ENCODE measurements at regions not wholly inside any gene's neighbourhood (a gene's known extent, or its start where the extent isn't known, plus 50 kb on each side); places are given as distances from the start of the nearest gene placed in this dataset.

- DNase-seq (ENCODE audit: low read depth) = no peak
- H3K4me3 ChIP-seq (ENCODE audit: low read depth, low read length) = no peak overlapping the region
- TF ChIP-seq, protein P1, sequence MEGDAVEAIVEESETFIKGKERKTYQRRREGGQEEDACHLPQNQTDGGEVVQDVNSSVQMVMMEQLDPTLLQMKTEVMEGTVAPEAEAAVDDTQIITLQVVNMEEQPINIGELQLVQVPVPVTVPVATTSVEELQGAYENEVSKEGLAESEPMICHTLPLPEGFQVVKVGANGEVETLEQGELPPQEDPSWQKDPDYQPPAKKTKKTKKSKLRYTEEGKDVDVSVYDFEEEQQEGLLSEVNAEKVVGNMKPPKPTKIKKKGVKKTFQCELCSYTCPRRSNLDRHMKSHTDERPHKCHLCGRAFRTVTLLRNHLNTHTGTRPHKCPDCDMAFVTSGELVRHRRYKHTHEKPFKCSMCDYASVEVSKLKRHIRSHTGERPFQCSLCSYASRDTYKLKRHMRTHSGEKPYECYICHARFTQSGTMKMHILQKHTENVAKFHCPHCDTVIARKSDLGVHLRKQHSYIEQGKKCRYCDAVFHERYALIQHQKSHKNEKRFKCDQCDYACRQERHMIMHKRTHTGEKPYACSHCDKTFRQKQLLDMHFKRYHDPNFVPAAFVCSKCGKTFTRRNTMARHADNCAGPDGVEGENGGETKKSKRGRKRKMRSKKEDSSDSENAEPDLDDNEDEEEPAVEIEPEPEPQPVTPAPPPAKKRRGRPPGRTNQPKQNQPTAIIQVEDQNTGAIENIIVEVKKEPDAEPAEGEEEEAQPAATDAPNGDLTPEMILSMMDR (conservative IDR thresholded peaks at IDR 0.05; ENCODE audit: low read depth, low read length) = no peak
Observed at GRCh38 chr3:118468801-118469200, 565.8 kb downstream of the IGSF11 start.

DNA sequence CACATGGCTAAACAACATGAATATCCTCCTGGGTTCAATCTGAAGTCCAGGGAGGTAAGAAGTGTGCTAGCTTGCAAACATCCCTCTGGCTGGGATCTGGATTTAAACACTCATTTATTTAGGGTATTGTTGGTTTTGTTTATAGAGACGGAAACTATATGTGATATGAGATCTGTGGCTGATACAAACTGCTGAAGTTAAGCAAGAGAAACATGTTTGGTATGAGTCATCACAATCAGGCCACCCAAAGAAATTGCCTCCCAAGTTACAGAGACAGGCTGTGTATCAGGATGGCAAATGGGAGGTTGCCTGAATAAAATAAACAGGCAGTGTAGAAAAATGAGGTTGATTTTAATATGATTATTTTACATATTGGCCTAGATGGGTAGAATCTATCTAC lies 562.1 kb downstream of the IGSF11 start:
- DNase-seq (ENCODE audit: low read depth) = no peak
- TF ChIP-seq, protein P1 (conservative IDR thresholded peaks at IDR 0.05; ENCODE audit: low read depth, low read length) = no peak
- no peak overlapping the region for H3K4me3 ChIP-seq (ENCODE audit: low read depth, low read length)

DNA sequence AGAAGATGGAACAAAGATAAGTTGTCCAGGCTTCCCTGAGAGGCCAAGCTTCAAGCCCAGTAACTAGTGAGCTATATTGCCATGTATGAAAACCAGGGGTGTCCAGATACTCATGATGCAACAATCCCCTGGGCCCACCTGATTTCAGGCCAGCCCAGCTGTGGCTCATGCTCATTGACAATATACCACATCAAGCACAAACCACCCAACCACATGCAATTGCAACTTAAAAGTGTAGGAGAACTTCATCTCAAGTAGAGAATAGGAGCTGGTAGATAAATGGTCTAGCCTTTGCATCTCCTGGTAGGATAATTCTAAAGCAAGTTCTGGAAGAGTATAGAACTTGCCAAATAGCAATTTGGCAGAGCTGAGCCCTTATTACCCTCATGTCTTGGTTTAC lies 561.3 kb downstream of the IGSF11 start:
- no peak for DNase-seq (ENCODE audit: low read depth)
- TF ChIP-seq, protein P1 (conservative IDR thresholded peaks at IDR 0.05; ENCODE audit: low read depth, low read length) = no peak
- H3K4me3 ChIP-seq (ENCODE audit: low read depth, low read length) = no peak overlapping the region

DNA sequence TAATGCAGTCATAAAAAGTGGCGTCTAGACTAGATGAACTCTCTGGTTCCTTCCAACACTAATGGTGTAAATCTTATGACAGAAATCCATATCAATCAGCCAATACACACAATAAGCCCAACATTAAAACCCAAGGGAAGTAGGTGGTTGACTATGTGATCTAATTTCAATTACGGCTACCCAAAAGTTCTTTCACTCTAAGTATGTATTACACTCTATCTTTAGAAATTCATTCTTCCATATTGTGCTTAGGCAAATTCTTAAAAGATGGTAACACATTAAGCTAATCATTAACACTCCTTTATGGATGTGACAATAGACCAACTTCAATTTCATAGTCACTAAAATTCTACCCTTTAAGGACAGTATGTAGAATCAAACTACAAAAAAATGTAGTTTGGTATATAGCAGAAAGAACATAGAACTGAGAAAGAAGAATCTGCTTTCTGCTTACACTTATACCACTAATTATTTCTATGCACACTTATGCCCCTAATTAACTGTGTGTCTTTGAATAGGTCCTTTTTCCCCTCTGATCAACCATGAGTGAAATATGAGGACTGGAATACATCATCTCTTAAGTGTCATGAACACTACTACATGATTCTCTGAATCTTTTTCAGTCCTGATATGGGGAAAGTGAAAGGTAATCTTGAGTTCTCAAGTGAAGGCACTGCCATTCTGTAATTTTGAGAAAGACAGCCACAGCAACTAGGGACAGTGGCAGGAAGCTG lies 557.6 kb downstream of the IGSF11 start:
- TF ChIP-seq, protein P1 (conservative IDR thresholded peaks at IDR 0.05; ENCODE audit: low read depth, low read length) = no peak
- no peak for DNase-seq (ENCODE audit: low read depth)
- no peak overlapping the region for H3K4me3 ChIP-seq (ENCODE audit: low read depth, low read length)

DNA sequence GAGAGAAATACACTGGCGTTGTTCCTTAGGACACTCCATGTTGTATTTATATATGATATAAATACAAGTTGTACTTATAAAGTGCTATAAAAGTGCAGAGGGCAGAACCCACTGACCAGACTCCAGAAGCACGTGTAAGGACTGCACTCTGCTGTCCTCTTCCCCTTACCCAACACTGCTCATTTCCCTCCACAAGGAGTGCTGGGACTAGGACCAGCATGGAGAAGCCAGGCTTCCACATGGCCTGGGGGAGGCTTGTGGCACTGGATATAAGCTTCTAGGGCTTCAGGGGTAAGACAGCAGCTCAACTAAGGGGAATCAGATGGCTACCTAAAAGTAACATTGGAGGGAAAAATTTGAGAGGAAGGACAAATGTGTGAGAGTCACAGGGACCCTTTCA lies 556.9 kb downstream of the IGSF11 start:
- no peak for DNase-seq (ENCODE audit: low read depth)
- H3K4me3 ChIP-seq (ENCODE audit: low read depth, low read length) = no peak overlapping the region
- TF ChIP-seq, protein P1 (conservative IDR thresholded peaks at IDR 0.05; ENCODE audit: low read depth, low read length) = no peak

- TF ChIP-seq, protein P1 (conservative IDR thresholded peaks at IDR 0.05; ENCODE audit: low read depth, low read length) = no peak
- DNase-seq (ENCODE audit: low read depth) = no peak
- no peak overlapping the region for H3K4me3 ChIP-seq (ENCODE audit: low read depth, low read length)
Observed at GRCh38 chr3:118478706-118479276, 555.9 kb downstream of the IGSF11 start.

DNA sequence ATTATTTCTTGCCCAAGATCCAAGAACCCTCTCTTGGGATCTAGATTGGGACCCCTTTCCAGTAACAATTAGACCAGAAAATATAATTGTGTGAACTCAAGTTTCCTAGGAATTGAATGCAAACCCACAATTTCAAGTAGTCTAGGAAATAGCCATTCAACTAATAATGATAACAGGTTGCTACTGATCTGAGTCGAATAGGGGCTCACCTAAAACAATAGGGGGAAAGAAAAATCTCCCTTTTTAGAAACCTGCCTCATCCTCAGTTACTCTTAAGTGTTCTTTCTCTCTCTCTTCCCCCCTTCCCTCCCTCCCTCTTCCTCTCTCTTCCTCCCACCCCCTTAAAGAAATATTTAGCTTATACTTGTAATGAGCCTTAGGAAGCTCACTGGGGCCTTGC lies 555.3 kb downstream of the IGSF11 start:
- DNase-seq (ENCODE audit: low read depth) = no peak
- H3K4me3 ChIP-seq (ENCODE audit: low read depth, low read length) = no peak overlapping the region
- TF ChIP-seq, protein P1 (conservative IDR thresholded peaks at IDR 0.05; ENCODE audit: low read depth, low read length) = no peak

Data from epithelial cell of proximal tubule (primary cell).